Tibial artery (tissue), 4 donors: ENCODE measurements at regions not wholly inside any gene's neighbourhood (a gene's known extent, or its start where the extent isn't known, plus 50 kb on each side); places are given as distances from the start of the nearest gene placed in this dataset.

Experiments used
- DNase-seq, 2 donors: peaks; one replicate each; pipeline ENCODE4 v3.0.0-alpha.2; 2019
- H3K27ac ChIP-seq, 2 donors: fragments of 200-600 bp; sonication (generic) in 1 of 2; 1 replicate in 1 of 2; 2 replicates in 1 of 2; pipeline ENCODE4 v1.5.1; 2018 to 2019; ENCODE audit warnings: mild to moderate bottlenecking in 1 of 2
- H3K27me3 ChIP-seq, 2 donors: fragments of 200-600 bp; sonication (generic) in 1 of 2; one replicate each; pipeline versions ENCODE4 v1.5.1 to v1.6.0; 2016 to 2019
- H3K36me3 ChIP-seq, 3 donors: fragments of 200-600 bp; sonication (generic) in 2 of 3; one replicate each; pipeline ENCODE4 v1.5.1; 2016 to 2019; ENCODE audit warnings: mild to moderate bottlenecking in 2 of 3
- H3K4me1 ChIP-seq, 4 donors: fragments of 200-600 bp; sonication (generic) in 2 of 4; 1 replicate in 3 of 4; 2 replicates in 1 of 4; pipeline ENCODE4 v1.5.1; 2016 to 2019
- H3K4me3 ChIP-seq, 2 donors: fragments of 200-600 bp; sonication (generic) in 1 of 2; 1 replicate in 1 of 2; 2 replicates in 1 of 2; pipeline ENCODE4 v1.5.1; 2018 to 2019; ENCODE audit warnings: mild to moderate bottlenecking in 2 of 2
- H3K9me3 ChIP-seq, 3 donors: fragments of 200-600 bp; sonication (generic) in 1 of 3; one replicate each; pipeline ENCODE4 v1.5.1; 2016 to 2019
- CTCF ChIP-seq, 2 experiments: fragments of 200-600 bp in 1 of 2; fragments of 450-650 bp in 1 of 2; IDR thresholded peaks; one replicate each; pipeline ENCODE4 v1.5.1; 2017 to 2019; ENCODE audit warnings: antibody characterized with exemption in 2 of 2, mild to moderate bottlenecking in 1 of 2, moderate library complexity in 1 of 2
- intact Hi-C: fragments of 100-400 bp; cut with DNase I; formaldehyde crosslinking; loops from one replicate; pipeline ENCODE4 v1.15.0; 2023; ENCODE audit warnings: low total_unique reads

GRCh38 chr2:45279356-45279755 is 270.1 kb upstream of the SIX2 start:
- intact Hi-C loops = no loop called here
- H3K36me3 ChIP-seq = no peaks in the 10 kb centered on the region
- no peak for DNase-seq
- peaks cover 0 to 65% (median 28%) of the 10 kb centered on the region in 4 donors for H3K4me1 ChIP-seq
- no peak overlapping the region for H3K4me3 ChIP-seq
- no peak overlapping the region for H3K27ac ChIP-seq
- H3K27me3 ChIP-seq = no peaks in the 10 kb centered on the region
- TF ChIP-seq CTCF (IDR thresholded peaks at IDR 0.05) = no peak
- H3K9me3 ChIP-seq = no peaks in the 10 kb centered on the region

GRCh38 chr2:45278365-45279078 is 269.3 kb upstream of the SIX2 start:
- H3K27ac ChIP-seq = peak overlapping the region in 1 of 2 donors; percentile 62
- peaks cover 0 to 63% (median 21%) of the 10 kb centered on the region in 4 donors for H3K4me1 ChIP-seq
- no peaks in the 10 kb centered on the region for H3K27me3 ChIP-seq
- H3K36me3 ChIP-seq = no peaks in the 10 kb centered on the region
- no peak overlapping the region for H3K4me3 ChIP-seq
- DNase-seq = no peak
- intact Hi-C loops = no loop called here
- no peaks in the 10 kb centered on the region for H3K9me3 ChIP-seq
- no peak for TF ChIP-seq CTCF (IDR thresholded peaks at IDR 0.05)

GRCh38 chr2:45276914-45277313 is 267.7 kb upstream of the SIX2 start:
- peaks cover 0 to 52% (median 11%) of the 10 kb centered on the region in 4 donors for H3K4me1 ChIP-seq
- peak in 1 of 2 donors; percentile 53 for DNase-seq
- H3K4me3 ChIP-seq = no peak overlapping the region
- H3K36me3 ChIP-seq = no peaks in the 10 kb centered on the region
- no peaks in the 10 kb centered on the region for H3K9me3 ChIP-seq
- H3K27me3 ChIP-seq = no peaks in the 10 kb centered on the region
- intact Hi-C loops = no loop called here
- peak overlapping the region in 1 of 2 donors; percentile 62 for H3K27ac ChIP-seq
- no peak for TF ChIP-seq CTCF (IDR thresholded peaks at IDR 0.05)

GRCh38 chr2:45275806-45276205 is 266.6 kb upstream of the SIX2 start:
- intact Hi-C loops = no loop called here
- Histone ChIP-seq H3K4me1 (peaks cover 0 to 52% (median 11%) of the 10 kb centered on the region in 4 donors), H3K27me3 (no peaks in the 10 kb centered on the region), H3K36me3 (no peaks in the 10 kb centered on the region), H3K27ac (peak overlapping the region in 1 of 2 donors; percentile 62), H3K9me3 (no peaks in the 10 kb centered on the region), H3K4me3 (no peak overlapping the region)
- TF ChIP-seq CTCF (IDR thresholded peaks at IDR 0.05) = no peak
- DNase-seq = no peak

GRCh38 chr2:45275242-45275805 is 266.1 kb upstream of the SIX2 start:
- Histone ChIP-seq H3K36me3 (no peaks in the 10 kb centered on the region), H3K27ac (peak overlapping the region; percentile 20 to 62), H3K4me1 (peaks cover 0 to 52% (median 11%) of the 10 kb centered on the region in 4 donors), H3K4me3 (no peak overlapping the region), H3K9me3 (no peaks in the 10 kb centered on the region), H3K27me3 (no peaks in the 10 kb centered on the region)
- TF ChIP-seq CTCF (IDR thresholded peaks at IDR 0.05) = no peak
- DNase-seq = no peak
- intact Hi-C loops = no loop called here
